Activated CD4-positive, alpha-beta T cell treated with anti-CD3 and anti-CD28 coated beads, Interleukin-2, Interleukin-6, amounts not matched to agents 100 ng/mL and 50 ng/mL, durations not matched to agents 16 hours and 8 hours (primary cell): ENCODE measurements at regions not wholly inside any gene's neighbourhood (a gene's known extent, or its start where the extent isn't known, plus 50 kb on each side); places are given as distances from the start of the nearest gene placed in this dataset.

Experiments used
- DNase-seq: peaks from one replicate; pipeline ENCODE4 v3.0.0-alpha.2; 2020

- no peak for DNase-seq
Observed at GRCh38 chr17:71315568-71315967, 805.3 kb upstream of the SOX9 start.

GRCh38 chr17:71316176-71316897 is 804.5 kb upstream of the SOX9 start:
- DNase-seq, result no peak

DNA sequence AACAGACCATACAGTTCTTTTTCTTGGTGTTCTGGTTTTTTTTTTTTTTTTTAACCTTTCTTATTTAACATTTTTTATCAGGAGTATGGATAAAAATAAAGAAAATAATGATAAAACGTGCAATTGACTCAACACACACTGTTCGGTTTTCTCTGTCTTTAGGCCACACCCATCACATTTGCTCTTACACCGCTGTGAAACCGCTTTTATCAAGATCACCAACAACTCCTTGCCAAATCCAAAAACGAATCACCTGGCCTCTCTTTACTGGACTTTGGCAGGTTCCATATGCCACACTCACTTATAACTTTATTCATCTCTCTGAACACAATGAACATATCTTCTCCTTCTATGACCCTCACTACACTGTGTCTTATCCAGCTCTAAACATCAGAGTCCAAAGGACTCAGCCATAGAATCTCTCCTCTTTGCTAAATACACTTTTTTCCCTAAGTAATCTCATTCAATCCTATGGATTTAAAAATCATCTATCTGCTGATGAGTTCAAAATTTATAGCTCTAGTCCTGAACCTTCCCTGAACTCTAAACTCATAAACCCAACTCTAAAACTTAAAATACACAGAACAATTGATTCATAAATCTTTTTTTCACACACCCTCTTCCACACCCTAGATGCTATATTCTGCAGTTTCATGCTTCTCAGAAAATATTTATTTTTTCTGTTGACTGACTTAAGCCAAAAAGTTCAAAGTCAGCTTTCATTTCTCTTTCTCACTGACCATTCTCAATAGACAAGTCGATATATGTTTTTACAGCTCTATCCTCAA is 800.6 kb upstream of the SOX9 start:
- no peak for DNase-seq

GRCh38 chr17:71325117-71325516 is 795.7 kb upstream of the SOX9 start:
- DNase-seq, result no peak

- no peak for DNase-seq
Observed at GRCh38 chr17:71325886-71326285, 794.9 kb upstream of the SOX9 start.

DNA sequence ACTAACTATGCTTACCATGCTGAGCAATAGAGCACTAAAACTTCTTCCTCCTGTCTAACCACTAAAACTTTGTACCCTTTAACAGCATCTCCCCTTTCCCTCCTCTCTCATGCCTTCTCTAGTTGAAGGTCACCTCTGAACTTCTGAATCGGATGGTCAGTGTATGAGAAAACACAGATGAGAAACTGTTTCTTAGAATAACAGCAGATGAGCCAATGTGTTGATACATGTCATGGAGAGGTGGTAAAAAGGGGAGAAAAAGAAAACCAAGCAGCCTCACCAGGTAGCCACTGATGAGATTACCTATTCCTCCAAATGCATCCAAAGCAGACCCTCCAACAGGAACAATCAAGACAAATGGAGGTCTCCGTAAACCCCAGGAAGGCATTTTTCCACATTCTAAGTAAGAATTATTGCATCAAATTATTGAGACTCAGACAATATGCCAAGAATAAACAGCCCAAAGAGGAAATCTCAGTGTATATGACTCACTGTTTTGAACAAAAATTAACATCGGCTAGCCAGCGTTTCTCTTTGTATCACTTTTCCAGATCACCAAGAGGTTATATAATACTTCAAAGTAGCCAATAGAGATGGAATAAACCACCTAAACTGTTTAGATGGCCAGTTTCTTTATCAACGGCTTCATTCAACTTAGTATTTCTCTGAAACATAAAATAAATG is 793.3 kb upstream of the SOX9 start:
- no peak for DNase-seq

DNA sequence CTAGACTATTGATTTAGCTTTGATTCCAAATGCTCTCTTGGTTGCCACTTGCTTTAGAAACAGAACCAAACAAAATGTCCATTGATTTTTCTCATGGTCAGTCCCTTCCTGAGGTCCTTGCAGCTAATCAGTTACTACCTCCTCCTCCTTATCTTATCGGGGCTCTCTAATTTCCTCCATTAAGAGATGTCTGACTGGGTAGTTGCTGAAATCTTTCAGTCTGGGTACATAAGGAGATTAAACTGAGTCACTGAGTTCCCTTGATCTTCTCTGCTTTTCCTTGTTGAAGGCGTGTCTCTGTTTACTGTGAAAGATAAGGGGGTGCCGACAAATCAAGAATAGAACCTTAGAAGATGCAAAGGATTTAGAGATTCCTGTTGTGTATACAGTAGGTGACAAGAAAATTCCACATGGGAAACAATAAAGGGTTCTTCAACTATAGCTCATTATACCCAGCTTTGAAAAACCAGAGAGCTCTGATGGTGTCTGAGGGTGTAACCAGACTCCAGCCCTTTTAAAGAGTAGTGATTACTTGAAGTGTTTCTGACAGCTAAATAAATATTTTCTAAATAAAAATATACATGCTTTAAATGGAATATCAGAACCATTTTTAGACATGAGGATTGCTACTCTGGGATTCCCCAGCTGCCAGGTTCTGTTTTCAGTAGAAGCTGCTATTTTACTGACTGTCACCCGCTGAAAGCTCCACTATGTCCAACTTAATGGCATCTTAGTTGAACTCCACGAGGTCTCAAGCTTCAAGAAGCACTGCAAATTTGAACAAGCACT is 791.3 kb upstream of the SOX9 start:
- no peak for DNase-seq

DNA sequence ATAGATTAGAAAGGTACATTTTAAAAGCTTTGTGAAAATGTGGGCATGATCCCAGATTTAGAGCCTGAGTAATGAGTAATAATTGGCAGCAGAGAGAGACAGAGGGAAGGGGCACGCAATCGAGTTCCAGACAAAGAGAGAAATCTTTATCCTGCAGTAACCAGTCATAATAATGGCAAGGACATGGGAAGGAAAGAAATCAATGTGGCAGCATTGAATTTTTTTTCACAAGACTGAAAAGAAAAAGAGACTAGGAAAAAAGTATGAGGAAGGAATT is 790.8 kb upstream of the SOX9 start:
- DNase-seq, result no peak

GRCh38 chr17:71331754-71332325 is 789.0 kb upstream of the SOX9 start:
- no peak for DNase-seq

DNA sequence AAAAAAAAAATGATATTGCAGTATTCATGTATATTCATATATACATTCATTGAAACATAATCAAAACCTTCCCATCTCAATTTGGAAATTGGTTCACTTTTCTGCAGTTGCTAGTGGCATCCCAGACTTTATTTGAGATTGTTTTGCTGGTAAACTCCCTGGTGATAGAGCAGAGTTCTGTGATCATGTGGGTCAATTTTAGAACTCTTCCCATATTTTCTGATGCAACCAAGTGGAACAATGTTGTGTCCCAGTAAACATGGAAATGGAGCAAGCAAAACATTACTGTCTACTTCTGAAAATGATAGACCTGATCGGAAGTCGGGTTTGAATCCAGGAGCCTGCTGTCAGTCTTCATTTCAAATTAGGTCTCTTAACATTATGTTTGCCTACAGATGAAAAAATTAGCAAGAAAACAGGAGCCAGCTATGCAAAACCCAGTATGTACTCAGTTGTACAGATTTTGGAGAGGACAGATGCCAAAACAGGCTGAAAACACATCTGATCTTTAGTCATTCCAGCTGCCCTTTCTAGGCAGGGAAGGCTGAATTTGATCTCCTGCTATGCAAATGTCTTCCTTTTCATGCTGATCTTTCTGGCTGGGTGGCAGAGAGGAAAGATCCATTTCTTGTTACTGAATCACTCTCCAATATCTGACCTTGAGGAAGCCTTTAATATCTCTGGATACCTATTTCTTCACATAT is 786.6 kb upstream of the SOX9 start:
- DNase-seq, result no peak

GRCh38 chr17:71335212-71335611 is 785.6 kb upstream of the SOX9 start:
- DNase-seq, result no peak

GRCh38 chr17:71337938-71338337 is 782.9 kb upstream of the SOX9 start:
- DNase-seq, result no peak

DNA sequence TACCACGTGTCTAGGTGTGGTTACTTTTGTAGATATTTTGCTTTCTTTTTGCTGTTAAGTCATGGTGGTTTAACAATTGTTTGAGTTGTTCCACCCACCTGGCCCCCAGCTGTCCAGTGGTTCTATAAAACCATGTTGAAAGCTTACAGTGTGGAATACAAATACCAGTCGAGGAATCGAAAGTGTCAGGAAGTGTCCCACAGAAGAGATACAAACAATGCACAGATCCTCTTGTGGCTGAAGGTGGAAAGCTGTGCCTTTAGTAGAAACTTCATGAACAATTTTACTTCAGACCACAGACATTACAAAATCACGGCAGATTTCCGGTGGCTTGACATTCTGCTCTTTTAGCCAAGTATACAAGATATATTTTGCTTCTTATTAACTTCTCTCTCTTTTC is 782.4 kb upstream of the SOX9 start:
- no peak for DNase-seq

GRCh38 chr17:71339206-71339605 is 781.6 kb upstream of the SOX9 start:
- DNase-seq, result no peak

GRCh38 chr17:71342737-71343136 is 778.1 kb upstream of the SOX9 start:
- no peak for DNase-seq

DNA sequence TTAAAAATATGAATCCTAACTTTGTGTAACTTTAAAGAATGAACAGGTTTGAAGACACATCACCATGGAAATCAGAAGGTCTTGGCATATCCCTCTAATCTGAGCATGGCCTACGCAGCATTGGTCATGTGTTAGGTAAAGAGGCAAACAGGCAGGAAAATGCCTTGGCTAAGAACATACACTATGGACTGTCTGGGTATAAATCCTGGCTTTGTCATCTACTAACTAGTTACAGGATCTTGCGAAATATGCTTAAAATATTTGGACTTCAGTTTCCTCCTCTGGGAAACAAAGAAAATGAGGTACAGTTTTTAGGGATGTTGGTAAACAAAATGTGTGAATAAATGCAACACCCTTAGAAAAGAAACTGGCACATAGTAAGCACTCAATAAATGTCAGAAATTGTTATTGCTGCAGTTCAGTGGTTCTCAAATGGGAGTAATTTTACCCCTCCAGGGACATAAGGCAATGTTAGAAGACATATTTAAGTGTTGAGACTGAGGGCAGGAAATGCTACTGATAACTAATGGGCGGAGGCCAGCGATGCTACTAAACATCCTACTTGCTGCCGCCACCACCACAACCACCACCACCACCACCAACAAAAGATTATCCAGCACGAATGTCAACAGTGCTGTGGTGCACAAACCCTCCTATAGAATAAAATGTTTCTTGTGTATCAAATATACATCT is 770.8 kb upstream of the SOX9 start:
- DNase-seq, result no peak

GRCh38 chr17:71360301-71360700 is 760.5 kb upstream of the SOX9 start:
- DNase-seq, result no peak

GRCh38 chr17:71361656-71362450 is 759.0 kb upstream of the SOX9 start:
- no peak for DNase-seq

- DNase-seq, result no peak
Observed at GRCh38 chr17:71363661-71364060, 757.2 kb upstream of the SOX9 start.

DNA sequence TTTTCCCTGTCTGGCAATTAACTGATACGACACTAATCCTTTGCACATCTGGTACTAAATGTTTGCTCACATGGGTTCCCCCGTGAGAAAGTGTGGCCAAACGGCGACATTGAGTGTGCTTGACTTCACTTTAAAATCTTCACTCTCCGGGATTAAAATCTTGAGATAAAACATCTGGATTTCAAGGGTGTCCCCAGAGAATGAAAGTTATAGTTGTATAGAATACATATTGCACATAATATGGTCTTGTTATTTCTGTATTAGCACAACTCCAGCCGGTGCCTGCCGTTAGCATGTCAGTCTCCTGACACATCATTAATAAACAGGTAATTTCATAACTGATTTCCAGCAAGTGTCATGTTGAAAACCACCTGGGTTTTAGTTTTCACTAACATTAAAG is 749.0 kb upstream of the SOX9 start:
- DNase-seq, result no peak

DNA sequence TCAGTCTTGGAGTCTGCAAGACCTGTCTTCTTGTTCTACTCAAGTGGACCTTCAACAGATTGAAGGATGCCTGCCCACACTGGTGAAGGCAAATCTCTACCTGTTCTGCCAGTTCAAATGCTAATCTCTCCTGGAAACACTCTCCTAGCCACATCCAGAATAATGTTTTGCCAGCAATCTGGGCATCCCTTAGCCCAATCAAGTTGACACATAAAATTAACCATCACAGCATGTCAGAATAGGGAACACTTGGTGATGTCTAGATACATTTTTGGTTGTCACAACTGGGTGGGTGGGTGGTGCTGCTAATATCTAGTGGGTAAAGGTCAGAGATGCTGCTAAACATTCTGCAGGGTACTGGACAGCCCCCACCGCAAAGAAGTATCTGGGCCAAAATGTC is 744.9 kb upstream of the SOX9 start:
- no peak for DNase-seq
